ENCODE measurements at regions not wholly inside any gene's neighbourhood (a gene's known extent, or its start where the extent isn't known, plus 50 kb on each side); places are given as distances from the start of the nearest gene placed in this dataset.
"Not testable (repeated sequence)": the region's sequence is repeated elsewhere in the genome, so short reads cannot be mapped to it uniquely, and the experiment has no call there.

DNA sequence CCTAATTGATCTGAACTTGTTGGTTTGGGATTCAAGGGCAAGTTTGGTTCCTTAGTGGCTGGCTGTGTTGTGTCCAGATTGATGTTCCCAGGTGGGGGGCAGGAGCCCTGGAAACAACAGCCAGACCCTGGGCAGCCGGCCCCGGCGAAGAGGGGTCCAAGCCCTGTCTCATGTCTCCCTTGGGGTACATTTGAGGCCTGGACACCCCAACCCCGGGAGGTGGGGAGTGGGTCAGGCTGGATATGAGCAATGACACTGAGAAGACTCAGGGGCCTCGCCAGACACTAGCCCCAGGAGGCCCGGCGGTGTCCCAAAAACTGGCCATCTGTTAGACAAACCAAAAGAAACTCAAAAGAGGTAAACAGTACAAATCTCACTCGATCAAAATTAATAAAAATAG, 79.6 kb downstream of the YTHDF1 start:
- Histone ChIP-seq H3K36me3 (no peaks in the 10 kb centered on the region), H3K27ac (no peak overlapping the region), H3K9me3 (no peaks in the 10 kb centered on the region), H3K4me1 (no peaks in the 10 kb centered on the region), H3K27me3 (peaks cover 5% of the 10 kb centered on the region), H3K4me3 (no peak overlapping the region)
- TF ChIP-seq EP300 (IDR thresholded peaks at IDR 0.05; ENCODE audit: low read depth) (no peak), POLR2AphosphoS5 (IDR thresholded peaks at IDR 0.05) (no peak), POLR2A (IDR thresholded peaks at IDR 0.05) (no peak)
- TF ChIP-seq, protein P1, sequence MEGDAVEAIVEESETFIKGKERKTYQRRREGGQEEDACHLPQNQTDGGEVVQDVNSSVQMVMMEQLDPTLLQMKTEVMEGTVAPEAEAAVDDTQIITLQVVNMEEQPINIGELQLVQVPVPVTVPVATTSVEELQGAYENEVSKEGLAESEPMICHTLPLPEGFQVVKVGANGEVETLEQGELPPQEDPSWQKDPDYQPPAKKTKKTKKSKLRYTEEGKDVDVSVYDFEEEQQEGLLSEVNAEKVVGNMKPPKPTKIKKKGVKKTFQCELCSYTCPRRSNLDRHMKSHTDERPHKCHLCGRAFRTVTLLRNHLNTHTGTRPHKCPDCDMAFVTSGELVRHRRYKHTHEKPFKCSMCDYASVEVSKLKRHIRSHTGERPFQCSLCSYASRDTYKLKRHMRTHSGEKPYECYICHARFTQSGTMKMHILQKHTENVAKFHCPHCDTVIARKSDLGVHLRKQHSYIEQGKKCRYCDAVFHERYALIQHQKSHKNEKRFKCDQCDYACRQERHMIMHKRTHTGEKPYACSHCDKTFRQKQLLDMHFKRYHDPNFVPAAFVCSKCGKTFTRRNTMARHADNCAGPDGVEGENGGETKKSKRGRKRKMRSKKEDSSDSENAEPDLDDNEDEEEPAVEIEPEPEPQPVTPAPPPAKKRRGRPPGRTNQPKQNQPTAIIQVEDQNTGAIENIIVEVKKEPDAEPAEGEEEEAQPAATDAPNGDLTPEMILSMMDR (IDR thresholded peaks at IDR 0.05), result no peak
- DNase-seq, result no peak
- in situ Hi-C loops (cut with MboI; ENCODE audit: low pct_ligation_motif_present in 1 of 4, low pct_unique_long_range_greater_than_20kb in 1 of 4, low sequenced_read_pairs in 3 of 4), result no loop called here
- WGBS, 2 donors (ENCODE audit: low coverage in 1 of 2), result 0 to 72% methylated on average over 1 to 8 of the region's 8 CpGs
- intact Hi-C loops (cut with DNase I; ENCODE audit: low total_unique reads), result no loop called here

DNA sequence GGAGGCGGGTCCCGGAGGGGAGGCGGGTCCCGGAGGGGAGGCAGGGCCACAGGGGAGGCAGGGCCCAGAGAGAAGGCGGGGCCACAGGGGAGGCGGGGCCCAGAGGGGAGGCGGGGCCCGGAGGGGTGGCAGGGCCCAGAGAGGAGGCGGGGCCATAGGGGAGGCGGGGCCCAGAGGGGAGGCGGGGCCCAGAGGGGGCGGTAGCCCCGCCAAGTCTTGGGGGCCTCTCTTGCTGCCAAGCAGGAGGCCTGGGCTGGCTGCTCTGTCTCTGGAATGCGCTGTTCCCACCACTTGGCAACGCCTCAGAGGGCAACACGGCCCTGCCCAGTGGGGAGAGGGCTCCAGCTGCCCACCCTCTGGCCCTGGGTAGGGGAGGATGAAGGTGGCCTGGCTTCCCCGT, 80.5 kb downstream of the YTHDF1 start:
- H3K9me3 ChIP-seq, result no peaks in the 10 kb centered on the region
- H3K27me3 ChIP-seq, result peaks cover 9% of the 10 kb centered on the region
- TF ChIP-seq, protein P1 (IDR thresholded peaks at IDR 0.05), result no peak
- TF ChIP-seq POLR2AphosphoS5 (IDR thresholded peaks at IDR 0.05) (no peak), EP300 (IDR thresholded peaks at IDR 0.05; ENCODE audit: low read depth) (no peak), POLR2A (IDR thresholded peaks at IDR 0.05) (no peak)
- in situ Hi-C loops (cut with MboI; ENCODE audit: low pct_ligation_motif_present in 1 of 4, low pct_unique_long_range_greater_than_20kb in 1 of 4, low sequenced_read_pairs in 3 of 4) (no loop called here), intact Hi-C loops (cut with DNase I; ENCODE audit: low total_unique reads) (no loop called here)
- H3K27ac ChIP-seq, result no peak overlapping the region
- no peak for DNase-seq
- H3K4me1 ChIP-seq, result no peaks in the 10 kb centered on the region
- no peaks in the 10 kb centered on the region for H3K36me3 ChIP-seq
- 87% methylated on average over 7 of the region's 17 CpGs; no CpG with 5 or more reads in 1 of the 2 donors for WGBS, 2 donors (ENCODE audit: low coverage in 1 of 2)
- no peak overlapping the region for H3K4me3 ChIP-seq

DNA sequence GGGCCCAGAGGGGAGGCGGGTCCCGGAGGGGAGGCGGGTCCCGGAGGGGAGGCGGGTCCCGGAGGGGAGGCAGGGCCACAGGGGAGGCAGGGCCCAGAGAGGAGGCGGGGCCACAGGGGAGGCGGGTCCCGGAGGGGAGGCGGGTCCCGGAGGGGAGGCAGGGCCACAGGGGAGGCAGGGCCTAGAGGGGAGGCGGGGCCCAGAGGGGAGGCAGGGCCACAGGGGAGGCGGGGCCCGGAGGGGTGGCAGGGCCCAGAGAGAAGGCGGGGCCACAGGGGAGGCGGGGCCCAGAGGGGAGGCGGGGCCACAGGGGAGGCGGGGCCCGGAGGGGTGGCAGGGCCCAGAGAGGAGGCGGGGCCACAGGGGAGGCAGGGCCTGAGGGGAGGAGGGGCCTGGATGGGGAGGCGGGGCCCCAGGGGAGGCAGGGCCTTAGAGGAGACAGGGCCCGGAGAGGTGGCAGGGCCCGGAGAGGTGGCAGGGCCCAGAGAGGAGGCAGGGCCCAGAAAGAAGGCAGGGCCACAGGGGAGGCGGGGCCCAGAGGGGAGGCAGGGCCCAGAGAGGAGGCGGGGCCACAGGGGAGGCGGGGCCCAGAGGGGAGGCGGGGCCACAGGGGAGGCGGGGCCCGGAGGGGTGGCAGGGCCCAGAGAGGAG, 81.1 kb downstream of the YTHDF1 start:
- H3K4me3 ChIP-seq; in situ Hi-C loops (cut with MboI; ENCODE audit: low pct_ligation_motif_present in 1 of 4, low pct_unique_long_range_greater_than_20kb in 1 of 4, low sequenced_read_pairs in 3 of 4); H3K4me1 ChIP-seq; H3K9me3 ChIP-seq; DNase-seq; H3K27ac ChIP-seq; H3K36me3 ChIP-seq; intact Hi-C loops (cut with DNase I; ENCODE audit: low total_unique reads): not testable (repeated sequence)
- WGBS, 2 donors (ENCODE audit: low coverage in 1 of 2), result 90% methylated on average over 2 of the region's 29 CpGs; no CpG with 5 or more reads in 1 of the 2 donors
- peaks cover 15% of the 10 kb centered on the region for H3K27me3 ChIP-seq

DNA sequence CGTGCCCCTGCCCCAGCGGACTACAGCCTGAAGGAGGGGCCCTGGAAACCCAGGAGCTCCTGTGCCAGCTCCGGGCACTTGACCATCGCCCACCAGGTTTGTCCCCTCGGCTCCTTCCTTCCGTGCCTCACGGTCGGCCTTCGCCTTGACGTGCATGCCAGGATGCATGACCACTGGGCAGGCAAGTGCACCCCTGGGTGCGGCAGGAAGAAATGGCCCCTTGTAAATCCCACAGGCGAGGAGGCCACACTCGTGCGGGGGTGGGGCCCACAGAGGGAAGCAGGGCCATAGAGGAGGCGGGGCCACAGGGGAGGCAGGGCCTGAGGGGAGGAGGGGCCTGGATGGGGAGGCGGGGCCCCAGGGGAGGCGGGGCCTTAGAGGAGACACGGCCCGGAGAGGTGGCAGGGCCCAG, 81.7 kb downstream of the YTHDF1 start:
- Histone ChIP-seq H3K27me3 (peaks cover 21% of the 10 kb centered on the region), H3K9me3 (no peaks in the 10 kb centered on the region), H3K4me1 (no peaks in the 10 kb centered on the region), H3K27ac (no peak overlapping the region), H3K4me3 (no peak overlapping the region), H3K36me3 (no peaks in the 10 kb centered on the region)
- TF ChIP-seq POLR2A (IDR thresholded peaks at IDR 0.05), result no peak
- TF ChIP-seq POLR2AphosphoS5 (IDR thresholded peaks at IDR 0.05), result no peak
- no peak for TF ChIP-seq EP300 (IDR thresholded peaks at IDR 0.05; ENCODE audit: low read depth)
- TF ChIP-seq, protein P1 (IDR thresholded peaks at IDR 0.05), result no peak
- intact Hi-C loops (cut with DNase I; ENCODE audit: low total_unique reads) (no loop called here), in situ Hi-C loops (cut with MboI; ENCODE audit: low pct_ligation_motif_present in 1 of 4, low pct_unique_long_range_greater_than_20kb in 1 of 4, low sequenced_read_pairs in 3 of 4) (no loop called here)
- 89% methylated on average over 19 of the region's 19 CpGs; no CpG with 5 or more reads in 1 of the 2 donors for WGBS, 2 donors (ENCODE audit: low coverage in 1 of 2)
- no peak for DNase-seq
